KMS-11 (cell line): ENCODE measurements at regions not wholly inside any gene's neighbourhood (a gene's known extent, or its start where the extent isn't known, plus 50 kb on each side); places are given as distances from the start of the nearest gene placed in this dataset.
"Not testable (repeated sequence)": the region's sequence is repeated elsewhere in the genome, so short reads cannot be mapped to it uniquely, and the experiment has no call there.

ENCODE experiments used
- H2AFZ ChIP-seq: fragments of 200-600 bp; sonication (generic); 2 replicates; pipeline ENCODE4 v1.6.1; 2016; ENCODE audit warnings: antibody characterized with exemption, mixed run types, low read depth
- H3K27ac ChIP-seq: fragments of 200-600 bp; sonication (generic); 2 replicates; pipeline ENCODE4 v1.6.1; 2016; ENCODE audit warnings: mild to moderate bottlenecking, mixed run types
- H3K27me3 ChIP-seq: fragments of 200-600 bp; sonication (generic); 2 replicates; pipeline ENCODE4 v1.6.1; 2017; ENCODE audit warnings: mild to moderate bottlenecking, low read depth, mixed run types, moderate library complexity; ENCODE audit not compliant: insufficient read depth
- H3K36me3 ChIP-seq: fragments of 200-600 bp; sonication (generic); 2 replicates; pipeline ENCODE4 v1.6.1; 2017; ENCODE audit warnings: mild to moderate bottlenecking, mixed run types; ENCODE audit not compliant: insufficient read depth
- H3K4me1 ChIP-seq: fragments of 200-600 bp; sonication (generic); 2 replicates; pipeline ENCODE4 v1.6.1; 2016; ENCODE audit warnings: mild to moderate bottlenecking, low read depth, mixed run types; ENCODE audit not compliant: poor library complexity, severe bottlenecking
- H3K4me2 ChIP-seq: fragments of 200-600 bp; sonication (generic); 2 replicates; pipeline ENCODE4 v1.7.0; 2016; ENCODE audit warnings: mild to moderate bottlenecking, mixed run types
- H3K4me3 ChIP-seq: fragments of 200-600 bp; sonication (generic); IDR thresholded peaks from 2 replicates; pipeline ENCODE4 v1.6.1; 2017; ENCODE audit warnings: low read depth, low read length, mixed read lengths; ENCODE audit not compliant: insufficient read depth
- H3K79me2 ChIP-seq: fragments of 200-600 bp; sonication (generic); 2 replicates; pipeline ENCODE4 v1.6.1; 2016; ENCODE audit warnings: low read depth, mixed run types; ENCODE audit not compliant: insufficient read depth
- H3K9ac ChIP-seq: fragments of 200-600 bp; sonication (generic); 2 replicates; pipeline ENCODE4 v1.6.1; 2016; ENCODE audit warnings: mild to moderate bottlenecking, mixed run types
- H4K20me1 ChIP-seq: fragments of 200-600 bp; sonication (generic); 2 replicates; pipeline ENCODE4 v1.6.1; 2016; ENCODE audit warnings: mild to moderate bottlenecking, mixed run types; ENCODE audit not compliant: insufficient read depth
- CTCF ChIP-seq: fragments of 200-600 bp; sonication (generic); conservative IDR thresholded peaks from 2 replicates; pipeline ENCODE4 v1.6.1; 2017; ENCODE audit warnings: low read depth, mild to moderate bottlenecking, antibody characterized with exemption, low read length, moderate library complexity, mixed read lengths

GRCh38 chr16:88170528-88170991, 212.2 kb upstream of the ZNF469 start:
- no peak for TF ChIP-seq CTCF
- no peaks in the 10 kb centered on the region for H4K20me1 ChIP-seq
- no peak overlapping the region for H3K4me3 ChIP-seq
- peaks cover 34% of the 10 kb centered on the region; the same call in 1 of the 2 replicates for H3K27me3 ChIP-seq
- H3K36me3 ChIP-seq: no peaks in the 10 kb centered on the region
- H3K4me2 ChIP-seq: no peak overlapping the region
- H3K9ac ChIP-seq: no peak overlapping the region
- H3K79me2 ChIP-seq: no peaks in the 10 kb centered on the region
- no peak overlapping the region for H2AFZ ChIP-seq
- no peaks in the 10 kb centered on the region for H3K4me1 ChIP-seq
- H3K27ac ChIP-seq: no peak overlapping the region

GRCh38 chr16:88171126-88171525, 211.6 kb upstream of the ZNF469 start:
- H3K79me2 ChIP-seq, H3K9ac ChIP-seq, H3K4me3 ChIP-seq, H2AFZ ChIP-seq, H3K36me3 ChIP-seq, H3K27ac ChIP-seq, H3K4me2 ChIP-seq, H3K4me1 ChIP-seq, H4K20me1 ChIP-seq: not testable (repeated sequence)
- peaks cover 34% of the 10 kb centered on the region; the same call in 1 of the 2 replicates for H3K27me3 ChIP-seq

- not testable (repeated sequence) for H3K9ac ChIP-seq, H3K36me3 ChIP-seq, H3K4me2 ChIP-seq
Measured at GRCh38 chr16:88176184-88176583, 206.6 kb upstream of the ZNF469 start.

GRCh38 chr16:88176591-88177180, 206.1 kb upstream of the ZNF469 start:
- H3K4me2 ChIP-seq, H3K27ac ChIP-seq, H4K20me1 ChIP-seq, H3K36me3 ChIP-seq, H3K4me1 ChIP-seq, H3K4me3 ChIP-seq, H3K9ac ChIP-seq, H3K79me2 ChIP-seq, H2AFZ ChIP-seq: not testable (repeated sequence)
- peaks cover 41% of the 10 kb centered on the region; the same call in 1 of the 2 replicates for H3K27me3 ChIP-seq

More at GRCh38 chr16:88176184-88176583, 206.6 kb upstream of the ZNF469 start:
- not testable (repeated sequence) for H3K4me1 ChIP-seq, H2AFZ ChIP-seq, H3K79me2 ChIP-seq, H3K4me3 ChIP-seq, H4K20me1 ChIP-seq, H3K27ac ChIP-seq
- H3K27me3 ChIP-seq: peaks cover 44% of the 10 kb centered on the region; the same call in 1 of the 2 replicates

GRCh38 chr16:88178251-88178650, 204.5 kb upstream of the ZNF469 start:
- not testable (repeated sequence) for H2AFZ ChIP-seq, H4K20me1 ChIP-seq, H3K79me2 ChIP-seq, H3K27ac ChIP-seq, H3K4me2 ChIP-seq, H3K9ac ChIP-seq, H3K4me3 ChIP-seq, H3K36me3 ChIP-seq, H3K4me1 ChIP-seq
- H3K27me3 ChIP-seq: peaks cover 32% of the 10 kb centered on the region; the same call in 1 of the 2 replicates

DNA sequence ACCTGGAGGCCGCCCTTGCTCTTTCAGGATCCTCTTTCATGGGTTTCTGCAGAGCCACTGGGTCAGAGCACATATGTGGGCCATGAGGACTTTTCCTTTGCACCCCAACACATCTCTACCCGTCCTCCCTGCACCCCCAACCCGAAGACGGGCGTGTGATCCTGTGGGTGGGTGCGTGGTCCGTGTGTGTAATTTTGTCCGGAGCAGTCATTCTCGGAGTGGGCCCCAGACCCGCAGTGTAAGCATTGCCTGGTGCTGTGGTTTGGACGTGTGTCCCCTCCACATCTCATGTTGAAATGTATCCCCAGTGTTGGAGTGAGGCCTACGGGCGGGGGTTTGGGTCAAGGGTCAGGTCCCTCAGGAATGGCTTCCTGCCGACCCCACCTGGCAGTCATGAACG, 203.9 kb upstream of the ZNF469 start:
- H2AFZ ChIP-seq, H3K27ac ChIP-seq, H3K4me2 ChIP-seq, H3K4me1 ChIP-seq, H3K36me3 ChIP-seq, H3K9ac ChIP-seq, H3K4me3 ChIP-seq, H3K79me2 ChIP-seq, H4K20me1 ChIP-seq: not testable (repeated sequence)
- H3K27me3 ChIP-seq: peaks cover 26% of the 10 kb centered on the region; the same call in 1 of the 2 replicates

DNA sequence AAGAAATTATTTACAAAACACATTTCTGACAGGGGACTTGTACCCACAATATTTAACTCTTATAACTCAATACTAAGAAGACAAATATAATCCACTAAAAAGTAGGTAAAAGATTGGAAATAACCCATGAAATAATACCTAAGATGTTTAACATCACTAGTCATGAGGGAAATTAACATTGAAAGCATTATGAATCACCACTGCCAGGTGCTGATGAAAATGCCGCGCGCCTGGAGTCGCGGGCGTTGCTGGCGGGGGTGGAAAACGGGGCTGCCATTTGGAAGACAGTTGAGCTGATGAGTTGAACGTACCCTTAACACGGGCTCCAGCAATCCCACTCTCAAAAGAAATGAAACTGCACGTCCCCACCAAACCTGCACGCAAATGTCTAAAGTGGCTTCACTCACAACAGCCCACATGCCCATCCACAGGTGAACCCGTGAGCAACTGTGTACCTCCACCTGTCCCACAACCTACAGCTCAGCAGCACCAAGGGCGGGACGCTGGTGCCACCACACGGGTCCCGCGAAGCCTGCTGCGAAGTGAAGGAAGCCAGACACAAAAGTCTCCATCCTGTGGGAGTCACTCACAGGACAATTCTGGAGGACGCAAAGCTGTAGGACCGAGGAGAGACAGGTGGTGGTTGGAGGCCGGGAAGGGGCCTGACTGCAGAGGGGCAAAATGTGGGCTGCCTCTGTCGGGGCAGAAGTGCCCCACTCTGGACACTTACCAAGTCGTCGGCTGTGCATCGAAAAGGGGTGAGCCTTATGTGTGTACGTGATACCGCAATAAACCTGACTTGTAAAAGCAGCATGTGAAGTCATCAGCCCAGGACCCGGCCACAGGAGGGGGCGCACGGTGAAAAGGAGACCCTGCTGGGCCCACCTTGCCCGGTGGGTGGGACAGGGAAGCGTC, 199.5 kb upstream of the ZNF469 start:
- not testable (repeated sequence) for H2AFZ ChIP-seq, H3K79me2 ChIP-seq, H3K4me2 ChIP-seq, H3K36me3 ChIP-seq, H4K20me1 ChIP-seq, H3K9ac ChIP-seq, H3K27ac ChIP-seq, H3K4me1 ChIP-seq, H3K4me3 ChIP-seq
- peaks cover 21% of the 10 kb centered on the region; the same call in 1 of the 2 replicates for H3K27me3 ChIP-seq

- not testable (repeated sequence) for H3K4me3 ChIP-seq, H3K79me2 ChIP-seq, H3K4me2 ChIP-seq, H3K27ac ChIP-seq, H3K4me1 ChIP-seq, H3K9ac ChIP-seq, H4K20me1 ChIP-seq, H2AFZ ChIP-seq, H3K36me3 ChIP-seq
- H3K27me3 ChIP-seq: peaks cover 17% of the 10 kb centered on the region; the same call in 1 of the 2 replicates
Measured at GRCh38 chr16:88184053-88184452, 198.7 kb upstream of the ZNF469 start.
